ENCODE measurements at regions not wholly inside any gene's neighbourhood (a gene's known extent, or its start where the extent isn't known, plus 50 kb on each side); places are given as distances from the start of the nearest gene placed in this dataset.

DNA sequence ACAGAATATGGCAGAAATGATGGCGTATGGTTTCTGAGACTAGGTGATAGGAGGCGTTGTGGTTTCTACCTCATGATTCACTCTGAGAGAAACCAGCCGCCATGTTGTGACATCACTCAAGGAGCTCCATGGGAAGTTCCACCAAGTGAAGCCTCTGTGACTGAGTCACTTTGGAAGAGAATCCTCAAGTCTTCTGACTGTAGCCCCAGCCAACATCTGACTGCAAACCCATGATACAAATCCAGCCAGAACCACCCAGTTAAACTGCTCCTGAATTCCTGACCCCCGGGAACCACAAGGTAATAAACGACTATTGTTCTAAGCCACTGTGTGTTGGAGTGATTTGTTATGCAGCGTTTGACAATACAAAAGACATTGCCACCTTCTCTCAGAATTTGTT lies 91.1 kb upstream of the CARD11 start:
- TF ChIP-seq POLR2A (IDR thresholded peaks at IDR 0.05) = no peak
- TF ChIP-seq, protein P1, sequence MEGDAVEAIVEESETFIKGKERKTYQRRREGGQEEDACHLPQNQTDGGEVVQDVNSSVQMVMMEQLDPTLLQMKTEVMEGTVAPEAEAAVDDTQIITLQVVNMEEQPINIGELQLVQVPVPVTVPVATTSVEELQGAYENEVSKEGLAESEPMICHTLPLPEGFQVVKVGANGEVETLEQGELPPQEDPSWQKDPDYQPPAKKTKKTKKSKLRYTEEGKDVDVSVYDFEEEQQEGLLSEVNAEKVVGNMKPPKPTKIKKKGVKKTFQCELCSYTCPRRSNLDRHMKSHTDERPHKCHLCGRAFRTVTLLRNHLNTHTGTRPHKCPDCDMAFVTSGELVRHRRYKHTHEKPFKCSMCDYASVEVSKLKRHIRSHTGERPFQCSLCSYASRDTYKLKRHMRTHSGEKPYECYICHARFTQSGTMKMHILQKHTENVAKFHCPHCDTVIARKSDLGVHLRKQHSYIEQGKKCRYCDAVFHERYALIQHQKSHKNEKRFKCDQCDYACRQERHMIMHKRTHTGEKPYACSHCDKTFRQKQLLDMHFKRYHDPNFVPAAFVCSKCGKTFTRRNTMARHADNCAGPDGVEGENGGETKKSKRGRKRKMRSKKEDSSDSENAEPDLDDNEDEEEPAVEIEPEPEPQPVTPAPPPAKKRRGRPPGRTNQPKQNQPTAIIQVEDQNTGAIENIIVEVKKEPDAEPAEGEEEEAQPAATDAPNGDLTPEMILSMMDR (IDR thresholded peaks at IDR 0.05) = no peak
